HG02678 (cell line): ENCODE measurements at regions not wholly inside any gene's neighbourhood (a gene's known extent, or its start where the extent isn't known, plus 50 kb on each side); places are given as distances from the start of the nearest gene placed in this dataset.

Experiments
- ATAC-seq: cut with Tn5 transposase; IDR thresholded peaks from one replicate; pipeline ENCODE4 v1.9.1; 2021; ENCODE audit warnings: mild to moderate bottlenecking, moderate library complexity; ENCODE audit not compliant: unreplicated experiment

GRCh38 chr10:117669122-117669521 is 126.6 kb downstream of the EMX2 start:
- ATAC-seq, result no peak

- no peak for ATAC-seq
These were observed 127.8 kb downstream of the EMX2 start for GRCh38 chr10:117670116-117670904.

GRCh38 chr10:117673230-117674010 is 130.9 kb downstream of the EMX2 start:
- no peak for ATAC-seq

- no peak for ATAC-seq
These were observed 131.7 kb downstream of the EMX2 start for GRCh38 chr10:117674201-117674600.

- no peak for ATAC-seq
These were observed 132.1 kb downstream of the EMX2 start for GRCh38 chr10:117674646-117675045.

GRCh38 chr10:117675514-117676055 is 133.0 kb downstream of the EMX2 start:
- no peak for ATAC-seq

GRCh38 chr10:117677239-117677638 is 134.7 kb downstream of the EMX2 start:
- ATAC-seq, result no peak

GRCh38 chr10:117677890-117678500 is 135.4 kb downstream of the EMX2 start:
- ATAC-seq, result no peak

- ATAC-seq, result no peak
These were observed 138.1 kb downstream of the EMX2 start for GRCh38 chr10:117680601-117681000.

GRCh38 chr10:117681104-117681503 is 138.6 kb downstream of the EMX2 start:
- ATAC-seq, result no peak

- ATAC-seq, result no peak
These were observed 141.6 kb downstream of the EMX2 start for GRCh38 chr10:117684046-117684610.

GRCh38 chr10:117684672-117685211 is 142.2 kb downstream of the EMX2 start:
- ATAC-seq, result no peak

- no peak for ATAC-seq
These were observed 142.9 kb downstream of the EMX2 start for GRCh38 chr10:117685431-117685830.

- ATAC-seq, result no peak
These were observed 144.1 kb downstream of the EMX2 start for GRCh38 chr10:117686606-117687005.

GRCh38 chr10:117688358-117688757 is 145.8 kb downstream of the EMX2 start:
- ATAC-seq, result no peak

GRCh38 chr10:117689566-117689965 is 147.0 kb downstream of the EMX2 start:
- no peak for ATAC-seq

- no peak for ATAC-seq
These were observed 147.8 kb downstream of the EMX2 start for GRCh38 chr10:117690359-117690758.

- ATAC-seq, result no peak
These were observed 151.6 kb downstream of the EMX2 start for GRCh38 chr10:117694190-117694589.

- ATAC-seq, result no peak
These were observed 154.9 kb downstream of the EMX2 start for GRCh38 chr10:117697402-117697801.

- no peak for ATAC-seq
These were observed 156.3 kb downstream of the EMX2 start for GRCh38 chr10:117698809-117699208.
